ENCODE measurements at regions not wholly inside any gene's neighbourhood (a gene's known extent, or its start where the extent isn't known, plus 50 kb on each side); places are given as distances from the start of the nearest gene placed in this dataset.
A peak's percentile ranks its signal among the peaks of the same experiment; 100 is the strongest.

DNA sequence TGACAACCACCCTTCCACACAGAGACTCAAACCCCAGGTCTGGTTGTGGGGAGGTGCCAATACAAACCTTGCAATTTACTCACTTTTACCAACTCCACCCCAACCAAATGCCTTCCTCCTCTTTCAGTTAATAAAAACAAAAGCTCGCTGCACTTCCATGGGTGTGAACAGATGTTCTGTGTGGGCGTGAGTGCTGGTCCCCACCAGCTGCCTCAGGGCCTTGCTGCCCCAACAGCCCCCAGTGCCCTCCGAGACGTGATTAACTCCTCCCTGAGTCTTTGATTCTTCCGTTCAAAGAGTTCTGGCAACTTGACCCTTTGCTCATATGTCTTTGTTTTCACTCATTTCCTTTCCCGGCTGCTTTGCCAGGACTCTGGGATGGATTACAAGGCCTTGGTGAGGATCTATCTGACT, 258.9 kb upstream of the CXCR4 start:
- no peaks in the 10 kb centered on the region for H3K36me3 ChIP-seq (ENCODE audit: insufficient read depth, low read length)
- H3K9me3 ChIP-seq (ENCODE audit: low read length) = no peaks in the 10 kb centered on the region
- no peaks in the 10 kb centered on the region for H3K9me2 ChIP-seq (ENCODE audit: low read depth, low read length)
- H4K20me1 ChIP-seq (ENCODE audit: insufficient read depth, low read length) = no peaks in the 10 kb centered on the region
- H3F3A ChIP-seq (ENCODE audit: insufficient read depth, low read length) = no peaks in the 10 kb centered on the region
- peaks cover 68% of the 10 kb centered on the region for H3K4me1 ChIP-seq (ENCODE audit: insufficient read depth, low read length, severe bottlenecking)
- no peaks in the 10 kb centered on the region for H3K79me2 ChIP-seq (ENCODE audit: insufficient read depth, low read length)
- H3K9ac ChIP-seq (ENCODE audit: low read length) = peak overlapping the region; percentile 61
- 0 out of 2 replicates have a peak overlapping the region, but pooled peaks have one; percentile 23 for H2AFZ ChIP-seq (ENCODE audit: low read length)
- peak overlapping the region; percentile 97 for H3K27ac ChIP-seq (ENCODE audit: low read depth, low read length, poor library complexity, severe bottlenecking)
- peak overlapping the region; percentile 20 for H3K4me3 ChIP-seq (ENCODE audit: low read depth, low read length, poor library complexity, severe bottlenecking)
- no peaks in the 10 kb centered on the region for H3K27me3 ChIP-seq (ENCODE audit: insufficient read depth, low read length)
- TF ChIP-seq CTCF (IDR thresholded peaks at IDR 0.05; ENCODE audit: low read length) (no peak), EZH2 (IDR thresholded peaks at IDR 0.05; ENCODE audit: borderline replicate concordance, low read length) (no peak)
- H3K4me2 ChIP-seq (ENCODE audit: low read length) = peak overlapping the region; percentile 52

- H2AFZ ChIP-seq (ENCODE audit: low read length) = no peak overlapping the region
- H3K36me3 ChIP-seq (ENCODE audit: insufficient read depth, low read length) = no peaks in the 10 kb centered on the region
These were observed 258.3 kb upstream of the CXCR4 start for GRCh38 chr2:136376211-136376610.

DNA sequence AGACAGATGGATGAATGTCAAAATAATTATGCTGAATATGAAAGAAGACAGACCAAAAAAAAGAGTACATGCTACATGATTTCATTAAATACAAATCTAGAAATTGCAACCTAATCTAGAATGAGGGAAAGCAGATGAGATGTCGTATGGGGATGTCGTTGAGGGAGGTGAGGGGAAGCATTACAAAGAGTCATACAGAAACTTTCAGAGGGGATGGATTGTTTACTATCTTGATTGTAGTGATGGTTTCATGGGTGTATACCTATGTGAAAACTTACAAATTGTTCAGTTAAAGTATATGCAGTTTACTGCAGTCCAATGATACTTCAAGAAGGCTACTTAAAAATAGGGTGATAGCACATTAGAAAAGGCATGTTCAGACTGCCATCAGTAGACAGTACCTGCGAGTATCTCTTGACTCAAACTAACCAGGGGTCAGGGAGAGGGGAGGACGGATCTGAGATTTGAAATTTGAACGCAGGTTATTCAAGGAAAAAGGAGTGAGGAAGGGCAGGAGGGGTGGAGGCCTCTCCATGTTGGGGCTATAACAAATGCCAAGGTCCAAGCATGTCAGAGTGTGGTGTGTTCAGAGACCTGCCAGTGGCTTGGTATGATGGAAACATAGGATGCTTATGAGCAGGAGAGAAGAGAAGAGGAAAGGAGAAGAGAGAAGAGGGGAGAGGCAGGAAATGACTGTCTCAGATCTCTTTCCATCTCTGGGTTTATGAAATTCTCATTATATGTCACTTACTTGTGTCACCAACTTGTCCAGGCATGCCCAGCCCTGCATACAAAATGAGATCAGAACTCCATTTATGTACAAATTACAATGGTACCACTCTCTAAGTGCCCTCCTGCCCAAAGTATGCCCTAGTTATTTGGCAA, 257.3 kb upstream of the CXCR4 start:
- H4K20me1 ChIP-seq (ENCODE audit: insufficient read depth, low read length) = no peaks in the 10 kb centered on the region
- H3K79me2 ChIP-seq (ENCODE audit: insufficient read depth, low read length) = no peaks in the 10 kb centered on the region
- peaks cover 55% of the 10 kb centered on the region for H3K4me1 ChIP-seq (ENCODE audit: insufficient read depth, low read length, severe bottlenecking)
- peak overlapping the region; percentile 20 for H3K4me3 ChIP-seq (ENCODE audit: low read depth, low read length, poor library complexity, severe bottlenecking)
- no peaks in the 10 kb centered on the region for H3K9me2 ChIP-seq (ENCODE audit: low read depth, low read length)
- no peaks in the 10 kb centered on the region for H3K36me3 ChIP-seq (ENCODE audit: insufficient read depth, low read length)
- H3F3A ChIP-seq (ENCODE audit: insufficient read depth, low read length) = 0 out of 2 replicates have a peak, but pooled peaks cover 4% of the 10 kb centered on the region
- H3K4me2 ChIP-seq (ENCODE audit: low read length) = peak overlapping the region; percentile 52
- H3K27me3 ChIP-seq (ENCODE audit: insufficient read depth, low read length) = no peaks in the 10 kb centered on the region
- peak overlapping the region; percentile 61 for H3K9ac ChIP-seq (ENCODE audit: low read length)
- H3K27ac ChIP-seq (ENCODE audit: low read depth, low read length, poor library complexity, severe bottlenecking) = peak overlapping the region; percentile 97
- H2AFZ ChIP-seq (ENCODE audit: low read length) = no peak overlapping the region
- TF ChIP-seq EZH2 (IDR thresholded peaks at IDR 0.05; ENCODE audit: borderline replicate concordance, low read length) (no peak), CTCF (IDR thresholded peaks at IDR 0.05; ENCODE audit: low read length) (no peak)
- H3K9me3 ChIP-seq (ENCODE audit: low read length) = 0 out of 2 replicates have a peak, but pooled peaks cover under 1% of the 10 kb centered on the region

More at GRCh38 chr2:136376211-136376610, 258.3 kb upstream of the CXCR4 start:
- Histone ChIP-seq H3F3A (ENCODE audit: insufficient read depth, low read length) (no peaks in the 10 kb centered on the region), H3K4me1 (ENCODE audit: insufficient read depth, low read length, severe bottlenecking) (peaks cover 62% of the 10 kb centered on the region), H3K27me3 (ENCODE audit: insufficient read depth, low read length) (no peaks in the 10 kb centered on the region), H3K4me2 (ENCODE audit: low read length) (peak overlapping the region; percentile 52), H3K4me3 (ENCODE audit: low read depth, low read length, poor library complexity, severe bottlenecking) (peak overlapping the region; percentile 20), H3K27ac (ENCODE audit: low read depth, low read length, poor library complexity, severe bottlenecking) (peak overlapping the region; percentile 97), H3K9me2 (ENCODE audit: low read depth, low read length) (no peaks in the 10 kb centered on the region), H3K9ac (ENCODE audit: low read length) (peak overlapping the region; percentile 61), H3K79me2 (ENCODE audit: insufficient read depth, low read length) (no peaks in the 10 kb centered on the region), H4K20me1 (ENCODE audit: insufficient read depth, low read length) (no peaks in the 10 kb centered on the region), H3K9me3 (ENCODE audit: low read length) (no peaks in the 10 kb centered on the region)
- TF ChIP-seq EZH2 (IDR thresholded peaks at IDR 0.05; ENCODE audit: borderline replicate concordance, low read length) (no peak), CTCF (IDR thresholded peaks at IDR 0.05; ENCODE audit: low read length) (no peak)
